ENCODE measurements at regions not wholly inside any gene's neighbourhood (a gene's known extent, or its start where the extent isn't known, plus 50 kb on each side); places are given as distances from the start of the nearest gene placed in this dataset.

DNA sequence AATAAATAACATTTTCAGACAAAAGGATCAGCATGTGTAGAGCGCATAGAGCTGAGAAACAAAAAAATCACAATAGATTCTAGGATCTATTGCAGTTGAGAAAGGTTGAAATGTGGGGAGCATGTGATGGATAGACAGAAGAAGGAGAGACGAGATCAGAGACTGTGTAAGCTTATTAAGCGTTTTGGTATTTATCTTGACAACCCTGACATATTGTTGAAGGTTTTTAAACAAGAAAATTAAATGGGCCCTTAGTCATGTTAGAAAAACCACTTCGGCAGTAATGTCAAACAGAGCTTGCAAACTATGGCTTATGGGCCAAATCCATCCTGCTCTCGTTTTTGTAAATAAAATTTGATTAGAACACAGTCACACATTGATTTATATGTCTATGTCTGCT lies 200.5 kb upstream of the KLF4 start:
- no peak for TF ChIP-seq POLR2A (IDR thresholded peaks at IDR 0.05; ENCODE audit: low read length)
- TF ChIP-seq GATA1 (IDR thresholded peaks at IDR 0.05; ENCODE audit: low read depth, low read length), result no peak

All from erythroblast (primary cell).